GM18505 (cell line): ENCODE measurements at regions not wholly inside any gene's neighbourhood (a gene's known extent, or its start where the extent isn't known, plus 50 kb on each side); places are given as distances from the start of the nearest gene placed in this dataset.
"Not testable (repeated sequence)": the region's sequence is repeated elsewhere in the genome, so short reads cannot be mapped to it uniquely, and the experiment has no call there.

ENCODE experiments used
- ATAC-seq: cut with Tn5 transposase; IDR thresholded peaks from one replicate; pipeline ENCODE4 v1.9.1; 2021; ENCODE audit not compliant: unreplicated experiment
- POLR2A ChIP-seq: IDR thresholded peaks from 4 replicates; pipeline ENCODE4 v1.6.1; 2011; ENCODE audit warnings: borderline replicate concordance; ENCODE audit not compliant: insufficient read depth, insufficient read length; ENCODE audit errors: extremely low read depth

GRCh38 chr21:35162831-35163230 lies 113.7 kb upstream of the RUNX1 start:
- no peak for ATAC-seq
- no peak for TF ChIP-seq POLR2A

- TF ChIP-seq POLR2A = no peak
These were observed 110.8 kb upstream of the RUNX1 start for GRCh38 chr21:35159881-35160280.

GRCh38 chr21:35157374-35157773 lies 108.3 kb upstream of the RUNX1 start:
- ATAC-seq = not testable (repeated sequence)

More at GRCh38 chr21:35159881-35160280, 110.8 kb upstream of the RUNX1 start:
- ATAC-seq = no peak

- ATAC-seq = no peak
These were observed 107.5 kb upstream of the RUNX1 start for GRCh38 chr21:35156293-35157278.

GRCh38 chr21:35154788-35155187 lies 105.7 kb upstream of the RUNX1 start:
- TF ChIP-seq POLR2A = no peak
- ATAC-seq = no peak

More at GRCh38 chr21:35156293-35157278, 107.5 kb upstream of the RUNX1 start:
- TF ChIP-seq POLR2A = no peak

GRCh38 chr21:35153671-35154070 lies 104.6 kb upstream of the RUNX1 start:
- no peak for TF ChIP-seq POLR2A
- no peak for ATAC-seq

- ATAC-seq = no peak
- TF ChIP-seq POLR2A = no peak
These were observed 101.6 kb upstream of the RUNX1 start for GRCh38 chr21:35150562-35151226.

GRCh38 chr21:35149698-35150097 lies 100.6 kb upstream of the RUNX1 start:
- no peak for ATAC-seq
- no peak for TF ChIP-seq POLR2A

- TF ChIP-seq POLR2A = no peak
- ATAC-seq = no peak
These were observed 98.3 kb upstream of the RUNX1 start for GRCh38 chr21:35147439-35147838.

GRCh38 chr21:35145626-35146233 lies 96.6 kb upstream of the RUNX1 start:
- no peak for ATAC-seq
- TF ChIP-seq POLR2A = no peak

GRCh38 chr21:35144978-35145377 lies 95.9 kb upstream of the RUNX1 start:
- no peak for ATAC-seq
- no peak for TF ChIP-seq POLR2A

- ATAC-seq = no peak
These were observed 93.1 kb upstream of the RUNX1 start for GRCh38 chr21:35142036-35142815.

GRCh38 chr21:35139382-35139715 lies 90.2 kb upstream of the RUNX1 start:
- ATAC-seq = no peak
- TF ChIP-seq POLR2A = no peak

More at GRCh38 chr21:35142036-35142815, 93.1 kb upstream of the RUNX1 start:
- no peak for TF ChIP-seq POLR2A
